NCI-H69 (cell line): ENCODE measurements at regions not wholly inside any gene's neighbourhood (a gene's known extent, or its start where the extent isn't known, plus 50 kb on each side); places are given as distances from the start of the nearest gene placed in this dataset.
"Not testable (repeated sequence)": the region's sequence is repeated elsewhere in the genome, so short reads cannot be mapped to it uniquely, and the experiment has no call there.

ENCODE experiments used
- DNase-seq: peaks from one replicate; lab custom pipeline; 2025; lab: John Stamatoyannopoulos, UW

DNA sequence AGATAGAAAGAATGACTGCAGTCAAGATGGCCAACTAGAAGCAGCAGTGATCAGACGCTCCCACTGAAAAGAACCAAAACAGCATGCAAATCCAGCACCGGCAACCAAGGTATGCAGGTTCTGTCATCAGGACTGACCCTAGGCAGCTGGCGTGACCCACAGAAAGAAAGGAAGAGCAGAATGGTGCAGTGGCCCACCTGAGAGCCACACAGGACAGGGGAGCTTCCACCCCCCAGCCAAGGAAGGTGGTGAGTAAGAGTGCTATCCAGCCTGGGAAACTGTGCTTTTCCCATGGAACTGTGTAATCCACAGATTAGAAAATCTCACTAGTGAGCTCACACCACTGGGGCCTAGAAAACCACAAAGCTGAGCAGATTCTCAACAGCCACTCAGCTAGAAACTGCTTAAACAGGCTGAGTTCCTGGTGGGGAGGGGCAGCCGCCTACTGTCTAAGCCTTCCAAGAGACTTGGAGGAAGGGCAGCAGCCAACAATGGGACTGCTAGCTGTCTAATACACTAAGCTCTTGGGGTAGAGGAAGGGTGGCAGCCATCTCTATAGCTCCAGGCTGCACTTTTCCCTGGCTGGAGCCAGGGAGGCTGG, 127.9 kb downstream of the EVA1A start:
- DNase-seq, result no peak

DNA sequence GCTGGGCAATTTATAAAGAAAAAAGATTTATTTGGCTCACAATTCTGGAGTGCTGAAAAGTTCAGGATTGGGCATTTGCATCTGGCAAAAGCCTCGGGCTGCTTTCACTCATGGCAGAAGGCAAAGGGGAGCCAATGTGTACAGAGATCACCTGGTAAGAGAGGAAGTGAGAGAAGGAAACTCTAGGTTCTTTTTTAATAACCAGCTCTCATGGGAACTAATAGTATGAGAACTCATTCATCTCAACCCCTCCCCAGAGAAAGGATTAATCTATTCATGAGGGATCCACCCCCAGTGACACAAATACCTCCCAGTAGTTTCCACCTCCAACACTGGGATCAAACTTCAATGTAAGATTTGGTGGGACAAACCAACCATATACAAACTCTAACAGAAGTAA, 129.0 kb downstream of the EVA1A start:
- no peak for DNase-seq

DNA sequence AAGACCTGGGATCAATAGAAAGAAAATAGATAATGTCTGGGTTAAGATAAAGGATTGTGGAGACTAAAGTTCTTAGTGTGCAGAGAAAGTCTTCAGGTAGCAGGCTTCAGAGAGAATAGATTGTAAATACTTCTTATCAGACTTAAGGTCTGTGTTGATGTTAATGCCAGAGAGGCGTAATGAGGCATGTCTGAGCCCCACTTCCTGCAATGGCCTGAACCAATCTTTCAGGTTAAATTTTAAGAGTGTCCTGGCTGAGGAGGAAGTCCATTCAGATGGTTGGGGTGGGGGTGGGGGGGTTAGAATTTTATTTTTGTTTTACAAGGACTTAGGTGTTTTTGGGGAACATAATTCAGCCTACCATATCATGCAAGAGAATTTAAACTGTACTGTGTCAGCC, 129.5 kb downstream of the EVA1A start:
- no peak for DNase-seq

DNA sequence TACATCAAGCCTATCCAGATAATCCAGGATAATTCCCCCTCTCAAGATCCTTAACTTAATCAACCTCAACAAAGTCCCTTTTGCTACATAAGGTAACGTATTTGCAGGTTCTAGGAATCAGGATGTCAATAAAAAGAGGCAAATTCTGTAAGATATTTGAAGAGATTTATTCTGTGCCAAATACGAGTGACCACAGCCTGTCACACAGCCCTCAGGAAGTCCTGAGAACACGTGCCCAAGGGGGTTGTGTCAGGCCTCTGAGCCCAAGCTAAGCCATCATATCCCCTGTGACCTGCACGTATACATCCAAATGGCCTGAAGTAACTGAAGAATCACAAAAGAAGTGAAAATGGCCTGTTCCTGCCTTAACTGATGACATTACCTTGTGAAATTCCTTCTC, 130.3 kb downstream of the EVA1A start:
- not testable (repeated sequence) for DNase-seq

DNA sequence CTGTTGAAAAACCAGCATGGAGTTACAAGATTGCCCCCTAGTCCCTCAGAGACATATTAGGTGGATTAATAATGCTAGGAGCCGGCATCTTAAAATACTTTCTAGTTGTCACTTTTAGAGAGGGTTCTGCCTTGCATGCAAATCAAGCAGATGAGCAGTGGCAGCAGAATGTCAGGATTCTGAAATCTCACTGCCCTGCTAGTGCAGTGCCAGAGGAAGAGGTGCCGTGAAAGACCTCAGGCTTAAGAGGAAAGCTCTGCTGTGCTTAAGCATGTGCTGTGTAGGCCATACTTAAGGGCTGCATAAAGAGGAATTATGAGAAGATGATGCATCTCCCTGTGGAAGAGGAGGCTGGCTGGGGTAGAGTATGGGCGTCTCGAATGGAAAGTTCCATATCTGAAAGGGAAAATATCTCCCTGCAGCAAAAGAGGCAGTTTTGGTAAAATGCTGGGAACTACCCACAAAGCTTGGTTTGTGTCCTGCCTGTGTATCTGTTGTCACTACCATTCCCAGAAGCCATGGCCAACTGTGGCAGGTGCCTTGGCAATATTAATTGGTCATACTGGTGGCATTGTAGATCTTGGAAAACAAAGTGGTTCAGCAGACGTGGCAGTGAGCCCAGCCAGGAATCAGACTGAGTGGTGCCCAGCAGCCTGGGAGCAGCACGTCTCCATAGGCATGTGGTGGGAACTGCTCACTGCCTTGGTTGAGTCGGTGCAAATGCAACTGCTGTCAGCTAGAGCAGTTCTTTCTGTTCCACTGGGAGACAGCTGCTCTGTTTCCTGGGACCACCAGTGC, 131.9 kb downstream of the EVA1A start:
- DNase-seq, result no peak

DNA sequence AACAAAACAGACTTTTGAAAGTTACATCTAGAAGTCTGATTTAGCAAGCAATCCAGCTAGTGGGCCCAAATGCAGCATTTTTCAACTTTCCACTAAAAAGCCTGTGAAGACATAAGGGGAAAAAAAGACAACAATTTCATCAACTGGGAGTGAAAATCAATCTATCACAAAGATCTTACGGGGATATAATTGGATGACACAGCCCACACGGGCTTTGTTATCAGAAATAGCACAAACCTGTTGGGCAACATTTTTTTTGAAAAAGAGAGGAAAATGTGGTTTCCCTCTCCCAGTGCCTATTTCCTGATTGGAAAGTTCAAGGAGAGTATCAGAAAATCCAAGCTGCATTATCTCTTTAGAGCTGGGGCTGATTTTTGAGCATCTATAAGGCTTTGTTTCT, 132.7 kb downstream of the EVA1A start:
- DNase-seq, result no peak

DNA sequence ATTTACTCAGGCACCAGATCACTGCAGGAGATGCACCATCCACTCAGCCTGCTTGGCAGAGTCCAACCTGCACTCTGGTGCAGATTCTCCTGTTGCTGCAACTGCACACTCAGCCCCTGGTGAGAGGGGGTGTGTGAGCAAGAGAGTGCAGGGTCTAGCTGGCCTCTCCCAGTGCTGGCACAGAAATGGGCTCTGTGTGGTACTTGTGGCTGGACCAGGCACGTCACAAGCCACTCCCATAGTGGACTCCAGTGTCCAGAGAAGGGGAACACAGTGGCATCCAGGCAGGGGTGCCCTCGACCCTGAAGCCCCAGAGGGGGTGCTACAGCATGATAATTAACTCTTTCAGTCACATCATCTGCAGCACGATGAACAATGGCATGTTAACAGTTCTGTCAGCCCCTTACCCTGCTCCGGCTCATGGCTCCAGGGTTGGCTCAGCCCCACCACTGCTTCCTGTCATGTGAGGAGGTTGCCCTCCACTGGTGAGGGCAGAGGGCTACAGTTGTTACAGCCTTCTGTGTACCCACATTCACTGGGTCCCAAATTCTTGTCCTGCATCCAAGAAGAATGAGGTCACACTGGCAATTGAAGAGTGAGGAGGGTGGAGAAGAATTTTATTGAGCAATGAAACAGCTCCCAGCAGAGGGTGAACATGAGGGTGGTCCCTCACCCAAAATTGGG, 135.7 kb downstream of the EVA1A start:
- DNase-seq, result no peak

DNA sequence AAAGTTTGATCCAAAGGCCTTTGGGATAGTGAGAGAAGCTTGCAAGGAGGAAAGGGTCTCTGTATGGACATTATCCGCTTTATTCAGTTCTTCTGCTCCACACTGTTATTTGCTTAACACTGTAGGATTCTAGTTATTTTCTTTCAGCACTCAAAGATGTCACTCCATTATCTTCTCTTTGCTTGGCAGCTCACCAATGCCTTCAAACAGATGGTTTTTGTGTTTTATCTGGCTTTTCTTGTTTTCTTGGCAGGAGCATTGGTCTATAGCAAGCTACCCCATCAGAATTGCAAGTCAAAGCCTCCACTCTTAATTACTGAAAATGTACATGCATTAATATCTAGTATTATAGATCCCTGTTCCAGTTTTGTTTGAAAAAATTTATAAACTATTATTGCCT, 138.8 kb downstream of the EVA1A start:
- no peak for DNase-seq

DNA sequence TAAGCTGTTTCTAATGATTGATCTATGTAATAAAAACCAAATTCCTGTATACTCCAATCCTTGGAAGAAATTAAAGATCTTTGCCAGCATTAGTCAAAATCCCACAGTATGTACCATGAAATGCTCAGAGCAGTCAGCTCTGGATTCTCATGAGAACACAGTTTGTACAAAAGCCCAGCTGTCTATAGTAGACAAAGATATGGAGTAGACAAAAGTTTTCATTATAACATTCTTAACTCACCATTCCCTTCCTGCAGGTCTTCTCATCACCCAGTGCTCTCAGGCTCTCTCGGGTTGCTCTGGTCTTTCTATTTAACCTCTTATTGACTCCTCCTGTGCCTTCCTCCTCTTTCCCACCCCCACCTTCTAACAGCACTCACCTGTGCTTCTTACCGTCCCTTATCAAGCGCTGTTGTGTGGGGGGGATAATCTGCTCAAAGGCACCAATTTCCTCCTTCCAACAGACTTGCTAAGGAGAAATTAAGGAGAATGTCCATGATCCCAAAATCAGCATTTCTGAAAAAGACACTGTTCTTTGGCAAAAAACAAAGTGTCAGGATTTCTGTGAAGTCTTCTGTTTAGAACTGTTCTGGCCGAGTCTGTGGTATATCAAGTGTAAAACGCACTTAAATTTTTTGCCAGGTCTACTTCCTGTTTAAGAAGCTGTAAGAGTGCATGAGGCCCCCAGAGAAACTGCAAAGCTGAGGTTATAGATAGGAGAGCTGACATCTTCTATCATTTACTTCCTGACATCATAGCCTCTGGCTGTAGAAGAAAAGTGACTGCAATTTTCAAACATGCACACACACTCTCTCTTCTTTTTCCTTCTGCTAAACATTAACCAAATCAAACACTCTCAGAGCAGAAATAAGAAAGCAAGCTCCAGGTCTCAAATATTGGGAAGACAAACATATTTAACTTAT, 144.1 kb downstream of the EVA1A start:
- no peak for DNase-seq

DNA sequence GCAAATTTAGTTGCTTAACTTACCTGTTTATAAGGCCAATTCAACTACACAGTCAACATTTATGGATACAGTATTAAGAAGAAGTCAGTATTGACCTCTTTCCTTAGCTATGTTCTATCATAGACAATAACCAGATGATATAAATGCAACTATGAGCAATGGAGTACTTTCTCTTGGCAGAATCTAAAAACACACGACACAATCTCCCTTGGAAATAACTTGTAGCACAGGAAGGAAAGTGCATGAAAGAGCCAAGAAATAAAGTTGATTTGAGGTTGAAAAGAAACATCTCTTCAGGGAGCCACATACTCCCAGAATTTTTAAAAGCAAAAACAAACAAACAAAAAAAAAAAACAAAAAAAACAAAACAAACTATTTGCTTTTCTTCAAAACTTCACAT, 145.0 kb downstream of the EVA1A start:
- no peak for DNase-seq

DNA sequence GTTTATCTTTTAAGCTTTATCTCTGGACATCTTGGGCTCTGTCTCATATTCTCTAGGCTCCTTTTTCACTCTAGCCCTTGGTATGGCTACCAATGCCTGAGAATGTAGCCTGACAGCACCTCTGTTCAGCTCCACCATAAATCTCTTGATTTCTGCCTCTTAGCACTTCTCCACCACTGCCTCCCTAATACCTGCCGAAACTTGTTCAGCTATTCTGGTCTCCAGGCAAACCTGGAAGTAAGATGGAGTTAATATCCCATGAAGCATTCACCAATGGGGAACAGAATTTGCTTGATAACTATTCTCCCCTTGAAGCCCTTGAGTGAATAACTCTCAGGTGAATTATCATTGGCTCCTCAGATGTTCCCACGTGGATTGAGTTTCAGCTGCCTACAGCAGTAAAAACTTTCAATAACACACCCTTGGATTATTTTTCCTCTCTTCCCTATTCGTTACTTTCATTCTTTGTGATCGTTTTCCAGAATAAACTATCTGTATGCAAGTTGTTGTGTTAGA, 145.6 kb downstream of the EVA1A start:
- DNase-seq, result no peak

DNA sequence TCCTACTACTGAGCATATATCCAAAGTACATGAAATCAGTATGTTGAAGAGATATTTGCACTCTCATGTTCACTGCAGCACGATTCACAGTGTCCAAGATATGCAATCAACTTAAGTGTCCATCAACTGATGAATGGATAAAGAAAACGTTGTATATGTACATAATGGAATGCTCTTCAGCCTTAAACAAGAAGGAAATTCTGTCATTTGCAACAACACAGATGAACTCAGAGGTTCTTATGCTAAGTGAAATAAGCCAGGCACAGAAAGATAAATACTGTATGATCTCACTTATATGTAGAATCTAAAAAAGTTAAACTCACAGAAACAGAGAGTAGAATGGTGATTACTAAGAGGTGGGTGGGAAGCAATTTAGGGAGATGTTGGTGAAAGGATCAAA, 149.2 kb downstream of the EVA1A start:
- DNase-seq, result no peak

DNA sequence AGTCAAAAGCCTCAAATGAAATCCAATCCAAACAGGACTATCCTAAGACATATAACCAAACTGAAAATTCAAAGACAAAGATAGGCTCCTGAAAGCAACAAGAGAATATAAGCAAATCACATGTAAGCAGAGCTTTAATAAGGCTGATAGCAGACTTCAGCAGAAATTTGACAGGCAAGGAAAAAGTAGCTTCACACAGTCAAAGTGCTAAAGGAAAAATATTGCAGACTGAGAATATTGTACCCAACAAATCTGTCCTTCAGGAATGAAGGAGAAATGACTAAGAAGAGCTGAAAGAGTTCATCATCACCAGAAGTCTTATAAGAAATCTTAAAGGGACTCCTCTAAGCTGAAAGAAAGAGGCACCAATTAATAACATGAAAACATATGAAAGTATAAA, 150.0 kb downstream of the EVA1A start:
- no peak for DNase-seq

DNA sequence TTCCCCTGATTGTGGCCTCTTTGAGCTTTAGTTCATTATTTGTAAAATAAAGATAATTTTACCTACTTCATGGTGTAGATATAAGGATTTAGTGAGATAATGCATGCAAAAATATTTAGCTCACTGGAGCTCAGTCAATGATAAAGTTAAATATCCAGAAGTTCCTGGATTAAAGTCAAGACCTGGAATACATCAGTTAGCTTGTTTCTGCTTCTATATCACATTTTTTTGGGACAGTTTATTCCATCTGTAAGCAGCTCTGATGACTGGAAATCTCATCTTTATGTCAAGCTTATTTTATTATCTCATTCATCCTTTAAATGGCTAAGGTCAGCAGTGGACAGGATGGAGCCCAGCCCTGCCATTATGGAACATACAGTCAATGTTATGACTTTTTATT, 152.0 kb downstream of the EVA1A start:
- DNase-seq, result no peak

DNA sequence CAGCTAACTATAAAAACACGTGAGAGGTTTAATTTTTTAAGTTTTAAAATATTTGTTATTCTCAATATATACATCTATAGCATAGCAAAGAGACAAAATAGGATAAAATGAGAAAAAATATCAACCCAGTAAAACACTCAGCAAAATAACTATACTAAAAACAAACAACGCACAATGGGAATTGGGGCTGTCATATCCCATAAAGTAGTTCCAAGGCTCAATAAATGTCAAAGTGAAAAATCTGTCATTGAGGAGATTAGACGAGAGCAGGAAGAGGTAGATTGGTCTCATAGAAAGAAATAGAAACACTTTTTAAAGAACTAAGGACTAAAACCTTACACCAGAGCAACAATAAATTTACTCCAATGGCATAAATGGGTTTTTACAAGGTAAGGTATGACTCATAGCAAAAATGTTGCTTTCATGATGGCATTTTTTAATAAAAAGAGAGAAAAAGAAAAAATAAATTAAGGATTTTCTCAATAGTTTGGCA, 153.7 kb downstream of the EVA1A start:
- no peak for DNase-seq

DNA sequence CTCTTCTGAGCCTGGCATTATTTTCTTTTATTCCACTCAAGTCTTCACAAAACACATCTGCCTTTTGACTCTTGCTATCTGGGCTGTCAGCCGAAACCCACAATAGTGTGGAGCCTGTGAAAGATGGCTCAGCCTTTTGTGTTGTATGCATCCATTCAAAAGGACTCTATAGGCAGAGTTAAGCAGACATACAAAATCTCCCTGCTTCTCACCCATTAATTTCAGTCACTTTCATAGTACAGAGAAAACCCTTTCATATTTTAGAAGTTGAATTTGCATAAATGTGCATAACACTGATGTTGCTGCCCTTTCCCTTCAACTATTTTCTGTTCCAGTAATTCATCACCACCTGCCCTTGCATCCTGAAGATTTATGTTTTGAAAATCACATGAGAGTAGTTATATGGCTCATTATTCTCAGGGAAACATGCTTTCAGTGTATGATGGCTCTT, 154.6 kb downstream of the EVA1A start:
- DNase-seq, result no peak

DNA sequence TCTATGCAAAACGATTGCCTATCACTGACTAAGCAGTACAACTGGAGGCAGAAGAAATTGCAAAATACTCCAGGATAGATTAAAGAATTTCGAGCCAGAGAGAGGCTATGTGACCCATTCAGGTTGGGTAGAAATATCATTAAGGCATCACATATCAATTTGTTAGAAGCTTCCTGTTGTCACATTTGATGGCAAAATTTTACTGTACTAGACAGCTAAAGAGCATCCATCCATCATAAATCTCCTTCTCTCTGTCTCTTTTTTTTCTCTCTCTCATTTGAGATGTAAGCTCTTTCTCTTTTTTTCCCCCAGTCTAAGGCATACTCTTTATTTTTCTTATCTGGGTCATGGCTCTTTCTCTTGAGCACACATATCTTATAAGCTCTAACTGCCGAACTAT, 155.7 kb downstream of the EVA1A start:
- DNase-seq, result no peak

DNA sequence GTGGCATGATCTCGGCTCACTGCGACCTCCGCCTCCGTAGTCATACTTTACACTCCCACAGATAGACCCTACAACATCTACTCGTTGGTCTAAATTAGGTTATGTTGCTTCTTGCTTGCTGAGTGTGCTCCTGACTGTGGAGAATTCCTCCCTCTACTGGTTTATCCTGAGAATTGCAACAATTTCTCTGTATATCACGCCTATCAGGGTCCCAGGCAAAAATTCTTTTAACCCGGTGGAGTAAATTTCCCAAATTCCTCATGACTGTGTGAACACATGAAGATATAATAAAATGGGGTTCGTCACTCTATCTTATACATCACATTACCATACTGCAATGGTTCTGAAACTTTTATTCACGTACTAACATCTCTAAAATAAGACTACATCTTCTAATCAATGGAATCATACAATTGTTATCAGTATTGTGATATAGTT, 156.7 kb downstream of the EVA1A start:
- DNase-seq, result peak; percentile 44

DNA sequence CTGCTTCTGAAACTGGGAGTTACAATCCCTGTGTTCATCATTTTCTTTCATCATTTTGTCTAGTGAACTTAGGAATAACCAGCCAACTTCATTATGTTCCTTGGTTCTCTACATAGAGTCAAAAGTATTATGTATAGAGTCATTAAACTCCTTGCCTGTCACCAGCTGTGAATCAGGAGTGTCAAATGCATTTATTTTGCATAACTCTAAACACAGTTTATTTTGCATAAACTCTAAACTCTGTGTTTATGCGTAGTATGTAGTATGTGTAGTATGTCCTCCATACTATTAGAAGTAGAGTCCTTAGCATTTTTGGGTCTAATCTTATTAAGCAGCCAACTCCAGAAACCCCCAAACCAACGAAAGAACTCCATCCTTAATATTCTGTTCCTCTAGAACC, 164.4 kb downstream of the EVA1A start:
- no peak for DNase-seq

DNA sequence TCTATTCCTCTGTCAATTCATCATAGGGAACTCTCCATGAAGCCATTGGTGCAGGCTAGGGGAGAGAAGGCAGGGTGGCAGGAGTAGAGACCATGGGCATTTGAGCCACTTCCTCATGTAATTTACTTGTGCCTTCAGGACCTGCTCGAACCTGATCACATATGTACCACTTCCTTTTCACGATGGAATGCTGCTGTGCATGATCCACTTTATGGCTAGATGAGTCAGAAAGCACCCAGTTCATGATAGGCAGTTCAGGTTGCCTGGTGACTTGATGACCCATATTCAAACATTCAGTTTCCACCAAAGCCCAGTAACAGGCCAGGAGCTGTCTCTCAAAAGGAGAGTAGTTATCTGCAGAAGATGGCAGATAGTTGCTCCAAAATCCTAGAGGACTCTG, 166.0 kb downstream of the EVA1A start:
- DNase-seq, result not testable (repeated sequence)

DNA sequence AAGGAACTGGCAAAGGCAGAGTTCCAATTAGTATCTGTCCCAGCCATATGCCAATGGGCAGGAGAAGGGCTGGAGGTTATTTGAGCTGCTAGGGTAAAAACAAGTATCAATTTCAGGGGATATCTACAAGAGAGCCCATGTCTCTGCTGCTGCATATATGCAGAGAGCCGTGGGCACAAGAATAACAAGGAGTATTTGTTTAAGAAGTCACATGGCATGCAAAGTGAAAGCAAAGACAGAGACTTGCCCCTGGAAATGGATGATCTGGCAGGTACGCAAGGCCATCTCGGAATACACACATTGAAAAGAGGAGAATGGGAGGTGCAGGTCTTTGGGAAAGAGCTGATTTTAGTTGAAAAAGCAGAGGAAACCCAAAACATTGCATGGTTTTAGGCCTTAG, 170.6 kb downstream of the EVA1A start:
- no peak for DNase-seq

DNA sequence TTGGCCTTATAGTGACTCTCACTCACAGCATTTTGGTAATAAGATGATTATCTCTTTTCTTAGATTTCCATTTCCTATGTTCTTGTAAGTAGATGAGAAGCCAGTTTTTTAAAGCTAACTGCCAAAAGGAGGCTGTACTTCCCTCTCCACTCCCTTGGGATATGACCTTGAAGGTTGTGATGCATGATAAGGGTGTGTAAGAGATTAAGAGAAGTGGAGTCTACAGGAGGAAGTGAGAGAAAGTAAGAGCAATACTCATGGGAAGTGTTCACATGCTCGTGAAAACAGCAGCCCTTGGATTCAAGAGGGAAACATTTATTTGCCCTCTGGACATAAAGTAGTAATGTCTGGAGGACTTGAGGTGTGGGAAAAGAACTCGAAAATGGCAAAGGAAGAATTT, 171.5 kb downstream of the EVA1A start:
- DNase-seq, result no peak
